B cell (primary cell): ENCODE measurements at regions not wholly inside any gene's neighbourhood (a gene's known extent, or its start where the extent isn't known, plus 50 kb on each side); places are given as distances from the start of the nearest gene placed in this dataset.

Experiments used
- CTCF ChIP-seq: fragments of 200-600 bp; IDR thresholded peaks from one replicate; pipeline ENCODE4 v1.8.0; 2022; ENCODE audit warnings: antibody characterized with exemption, mild to moderate bottlenecking
- EZH2 ChIP-seq: IDR thresholded peaks from 2 replicates; pipeline ENCODE4 v1.6.1; 2012; ENCODE audit warnings: borderline replicate concordance, low read depth, mild to moderate bottlenecking, moderate library complexity, low read length; ENCODE audit not compliant: insufficient read depth, poor library complexity, severe bottlenecking

- no peak for TF ChIP-seq CTCF
- no peak for TF ChIP-seq EZH2
Measured at GRCh38 chr20:48384147-48384818, 443.5 kb downstream of the PREX1 start.
